SU-DHL-6 (cell line): ENCODE measurements at regions not wholly inside any gene's neighbourhood (a gene's known extent, or its start where the extent isn't known, plus 50 kb on each side); places are given as distances from the start of the nearest gene placed in this dataset.

Experiments used
- H2AFZ ChIP-seq: fragments of 200-600 bp; sonication (generic); 2 replicates; pipeline ENCODE4 v1.6.1; 2014; ENCODE audit warnings: low read depth, mild to moderate bottlenecking, moderate library complexity, mixed read lengths, antibody characterized with exemption, low read length; ENCODE audit not compliant: severe bottlenecking
- H3F3A ChIP-seq: fragments of 200-600 bp; shearing (Covaris generic); 2 replicates; pipeline ENCODE4 v1.6.0; 2016; ENCODE audit warnings: antibody characterized with exemption, mild to moderate bottlenecking; ENCODE audit not compliant: insufficient read depth
- H3K27ac ChIP-seq: fragments of 200-600 bp; sonication (generic); 2 replicates; pipeline ENCODE4 v1.5.1; 2016; ENCODE audit warnings: low read depth, mild to moderate bottlenecking, low read length, moderate library complexity, mixed read lengths
- H3K27me3 ChIP-seq: fragments of 200-600 bp; sonication (generic), shearing (Covaris generic); 2 replicates; pipeline ENCODE4 v1.6.0; 2014; ENCODE audit warnings: mild to moderate bottlenecking, low read length
- H3K36me3 ChIP-seq: fragments of 200-600 bp; sonication (generic); 2 replicates; pipeline ENCODE4 v1.6.1; 2014; ENCODE audit warnings: mild to moderate bottlenecking, low read length, mixed read lengths
- H3K4me2 ChIP-seq: fragments of 300-600, 200-600 bp; shearing (Covaris generic), sonication (generic); 2 replicates; pipeline ENCODE4 v1.6.0; 2014; ENCODE audit warnings: low read length, low read depth, mild to moderate bottlenecking; ENCODE audit not compliant: poor library complexity, severe bottlenecking
- H3K4me3 ChIP-seq: fragments of 200-600 bp; sonication (generic); 2 replicates; pipeline ENCODE4 v1.5.1; 2014; ENCODE audit warnings: antibody characterized with exemption, low read length, mild to moderate bottlenecking, mixed read lengths; ENCODE audit not compliant: insufficient read depth, poor library complexity, severe bottlenecking
- H3K79me2 ChIP-seq: fragments of 200-600 bp; sonication (generic); 2 replicates; pipeline ENCODE4 v1.6.1; 2014; ENCODE audit warnings: mild to moderate bottlenecking, low read length, moderate library complexity; ENCODE audit not compliant: insufficient read depth
- H3K9ac ChIP-seq: fragments of 200-600 bp; sonication (generic); 2 replicates; pipeline ENCODE4 v1.7.0; 2014; ENCODE audit warnings: mild to moderate bottlenecking, low read length
- H3K9me2 ChIP-seq: fragments of 200-600 bp; sonication (generic); replicated peaks from 2 replicates; pipeline ENCODE4 v1.6.1; 2014; ENCODE audit warnings: low read length; ENCODE audit not compliant: insufficient read depth
- H3K9me3 ChIP-seq: fragments of 200-600 bp; sonication (generic); 2 replicates; pipeline ENCODE4 v1.6.1; 2014; ENCODE audit warnings: low read length, mixed read lengths; ENCODE audit not compliant: insufficient read depth
- H4K20me1 ChIP-seq: fragments of 200-600 bp; sonication (generic); 2 replicates; pipeline ENCODE4 v1.6.1; 2014; ENCODE audit warnings: low read depth, mild to moderate bottlenecking, antibody characterized with exemption, low read length, moderate library complexity, mixed read lengths
- CTCF ChIP-seq: fragments of 200-600 bp; sonication (generic); IDR thresholded peaks from one replicate; pipeline ENCODE4 v1.5.1; 2017; ENCODE audit warnings: antibody characterized with exemption, mild to moderate bottlenecking, low read length, moderate library complexity; ENCODE audit not compliant: insufficient read depth, poor library complexity, severe bottlenecking
- EZH2phosphoT487 ChIP-seq: fragments of 200-600 bp; sonication (generic), shearing (Covaris generic); conservative IDR thresholded peaks from 2 replicates; pipeline ENCODE4 v1.6.1; 2018; ENCODE audit warnings: mild to moderate bottlenecking, antibody characterized with exemption, low read length, moderate library complexity, mixed read lengths

GRCh38 chr5:145591578-145591977 lies 243.6 kb downstream of the PRELID2 start:
- Histone ChIP-seq H3F3A (no peaks in the 10 kb centered on the region), H3K27me3 (no peaks in the 10 kb centered on the region), H3K9ac (no peak overlapping the region), H4K20me1 (no peaks in the 10 kb centered on the region), H3K79me2 (no peaks in the 10 kb centered on the region), H3K9me3 (no peaks in the 10 kb centered on the region), H2AFZ (no peak overlapping the region), H3K27ac (no peak overlapping the region), H3K36me3 (no peaks in the 10 kb centered on the region), H3K4me3 (no peak overlapping the region), H3K4me2 (no peak overlapping the region), H3K9me2 (no peaks in the 10 kb centered on the region)
- no peak for TF ChIP-seq EZH2phosphoT487
- no peak for TF ChIP-seq CTCF

- H3K79me2 ChIP-seq, result no peaks in the 10 kb centered on the region
- no peak overlapping the region for H3K4me3 ChIP-seq
- no peaks in the 10 kb centered on the region for H3F3A ChIP-seq
- H3K27me3 ChIP-seq, result no peaks in the 10 kb centered on the region
- H3K36me3 ChIP-seq, result no peaks in the 10 kb centered on the region
- no peak for TF ChIP-seq CTCF
- no peak for TF ChIP-seq EZH2phosphoT487
- no peak overlapping the region for H3K27ac ChIP-seq
- H3K9ac ChIP-seq, result no peak overlapping the region
- H3K9me3 ChIP-seq, result no peaks in the 10 kb centered on the region
- H3K4me2 ChIP-seq, result no peak overlapping the region
- no peak overlapping the region for H2AFZ ChIP-seq
- H4K20me1 ChIP-seq, result no peaks in the 10 kb centered on the region
- H3K9me2 ChIP-seq, result no peaks in the 10 kb centered on the region
These were observed 246.1 kb downstream of the PRELID2 start for GRCh38 chr5:145589063-145589462.

GRCh38 chr5:145588558-145588957 lies 246.6 kb downstream of the PRELID2 start:
- no peak overlapping the region for H3K4me2 ChIP-seq
- no peaks in the 10 kb centered on the region for H3K79me2 ChIP-seq
- no peaks in the 10 kb centered on the region for H3K9me2 ChIP-seq
- no peak overlapping the region for H3K9ac ChIP-seq
- no peaks in the 10 kb centered on the region for H3K36me3 ChIP-seq
- H3K27me3 ChIP-seq, result no peaks in the 10 kb centered on the region
- no peak overlapping the region for H3K27ac ChIP-seq
- H4K20me1 ChIP-seq, result no peaks in the 10 kb centered on the region
- no peaks in the 10 kb centered on the region for H3F3A ChIP-seq
- H2AFZ ChIP-seq, result no peak overlapping the region
- no peak overlapping the region for H3K4me3 ChIP-seq
- TF ChIP-seq EZH2phosphoT487 (no peak), CTCF (no peak)
- H3K9me3 ChIP-seq, result no peaks in the 10 kb centered on the region

GRCh38 chr5:145588113-145588512 lies 247.0 kb downstream of the PRELID2 start:
- H3K27ac ChIP-seq, result no peak overlapping the region
- no peaks in the 10 kb centered on the region for H3K79me2 ChIP-seq
- H3K9ac ChIP-seq, result no peak overlapping the region
- TF ChIP-seq EZH2phosphoT487 (no peak), CTCF (no peak)
- no peak overlapping the region for H3K4me3 ChIP-seq
- no peaks in the 10 kb centered on the region for H3K36me3 ChIP-seq
- no peaks in the 10 kb centered on the region for H3K9me2 ChIP-seq
- H4K20me1 ChIP-seq, result no peaks in the 10 kb centered on the region
- no peak overlapping the region for H2AFZ ChIP-seq
- no peak overlapping the region for H3K4me2 ChIP-seq
- H3K9me3 ChIP-seq, result no peaks in the 10 kb centered on the region
- no peaks in the 10 kb centered on the region for H3F3A ChIP-seq
- H3K27me3 ChIP-seq, result no peaks in the 10 kb centered on the region
